GM19328 (cell line): ENCODE measurements at regions not wholly inside any gene's neighbourhood (a gene's known extent, or its start where the extent isn't known, plus 50 kb on each side); places are given as distances from the start of the nearest gene placed in this dataset.
"Not testable (repeated sequence)": the region's sequence is repeated elsewhere in the genome, so short reads cannot be mapped to it uniquely, and the experiment has no call there.

Experiments
- ATAC-seq: cut with Tn5 transposase; IDR thresholded peaks from one replicate; pipeline ENCODE4 v1.9.1; 2021; ENCODE audit warnings: mild to moderate bottlenecking, moderate library complexity; ENCODE audit not compliant: unreplicated experiment

- no peak for ATAC-seq
Measured at GRCh38 chr16:85447693-85448313, 165.3 kb upstream of the GSE1 start.

GRCh38 chr16:85448557-85449190, 164.4 kb upstream of the GSE1 start:
- ATAC-seq, result no peak

GRCh38 chr16:85449191-85449884, 163.8 kb upstream of the GSE1 start:
- ATAC-seq, result no peak

- ATAC-seq, result no peak
Measured at GRCh38 chr16:85449885-85450245, 163.3 kb upstream of the GSE1 start.

GRCh38 chr16:85451142-85451541, 162.0 kb upstream of the GSE1 start:
- ATAC-seq, result not testable (repeated sequence)

- ATAC-seq, result no peak
Measured at GRCh38 chr16:85451641-85452363, 161.3 kb upstream of the GSE1 start.

- no peak for ATAC-seq
Measured at GRCh38 chr16:85452364-85453193, 160.5 kb upstream of the GSE1 start.

GRCh38 chr16:85453194-85453678, 159.9 kb upstream of the GSE1 start:
- no peak for ATAC-seq

- no peak for ATAC-seq
Measured at GRCh38 chr16:85453703-85454102, 159.4 kb upstream of the GSE1 start.

- ATAC-seq, result no peak
Measured at GRCh38 chr16:85454171-85454872, 158.8 kb upstream of the GSE1 start.

GRCh38 chr16:85455534-85455933, 157.6 kb upstream of the GSE1 start:
- ATAC-seq, result no peak

- ATAC-seq, result no peak
Measured at GRCh38 chr16:85457366-85457765, 155.8 kb upstream of the GSE1 start.

GRCh38 chr16:85458968-85459367, 154.2 kb upstream of the GSE1 start:
- ATAC-seq, result no peak

- ATAC-seq, result no peak
Measured at GRCh38 chr16:85459529-85460251, 153.4 kb upstream of the GSE1 start.

- no peak for ATAC-seq
Measured at GRCh38 chr16:85460252-85461021, 152.7 kb upstream of the GSE1 start.

GRCh38 chr16:85461022-85461813, 151.9 kb upstream of the GSE1 start:
- no peak for ATAC-seq

- no peak for ATAC-seq
Measured at GRCh38 chr16:85461814-85462713, 151.1 kb upstream of the GSE1 start.
